ENCODE measurements at regions not wholly inside any gene's neighbourhood (a gene's known extent, or its start where the extent isn't known, plus 50 kb on each side); places are given as distances from the start of the nearest gene placed in this dataset.

- no peak for DNase-seq (ENCODE audit: low read depth)
- in situ Hi-C loops (cut with HindIII; ENCODE audit: low pct_unique_long_range_greater_than_20kb, low sequenced_read_pairs): no loop called here
Observed at GRCh38 chr12:88756153-88756552, 175.9 kb upstream of the KITLG start.

- in situ Hi-C loops (cut with HindIII; ENCODE audit: low pct_unique_long_range_greater_than_20kb, low sequenced_read_pairs): no loop called here
- peak; percentile 21 for DNase-seq (ENCODE audit: low read depth)
Observed at GRCh38 chr12:88753707-88754106, 173.4 kb upstream of the KITLG start.

- in situ Hi-C loops (cut with HindIII; ENCODE audit: low pct_unique_long_range_greater_than_20kb, low sequenced_read_pairs): no loop called here
- peak; percentile 40 for DNase-seq (ENCODE audit: low read depth)
Observed at GRCh38 chr12:88753066-88753465, 172.8 kb upstream of the KITLG start.

- in situ Hi-C loops (cut with HindIII; ENCODE audit: low pct_unique_long_range_greater_than_20kb, low sequenced_read_pairs): no loop called here
- no peak for DNase-seq (ENCODE audit: low read depth)
Observed at GRCh38 chr12:88752183-88752582, 171.9 kb upstream of the KITLG start.

- in situ Hi-C loops (cut with HindIII; ENCODE audit: low pct_unique_long_range_greater_than_20kb, low sequenced_read_pairs): no loop called here
- DNase-seq (ENCODE audit: low read depth): no peak
Observed at GRCh38 chr12:88750867-88751543, 170.7 kb upstream of the KITLG start.

- in situ Hi-C loops (cut with HindIII; ENCODE audit: low pct_unique_long_range_greater_than_20kb, low sequenced_read_pairs): no loop called here
- DNase-seq (ENCODE audit: low read depth): no peak
Observed at GRCh38 chr12:88746386-88746785, 166.1 kb upstream of the KITLG start.

GRCh38 chr12:88743946-88744685 is 163.8 kb upstream of the KITLG start:
- in situ Hi-C loops (cut with HindIII; ENCODE audit: low pct_unique_long_range_greater_than_20kb, low sequenced_read_pairs): no loop called here

GRCh38 chr12:88737838-88738472 is 157.7 kb upstream of the KITLG start:
- in situ Hi-C loops (cut with HindIII; ENCODE audit: low pct_unique_long_range_greater_than_20kb, low sequenced_read_pairs): no loop called here

More at GRCh38 chr12:88743946-88744685, 163.8 kb upstream of the KITLG start:
- DNase-seq (ENCODE audit: low read depth): no peak

GRCh38 chr12:88736031-88736430 is 155.8 kb upstream of the KITLG start:
- no peak for DNase-seq (ENCODE audit: low read depth)
- in situ Hi-C loops (cut with HindIII; ENCODE audit: low pct_unique_long_range_greater_than_20kb, low sequenced_read_pairs): no loop called here

More at GRCh38 chr12:88737838-88738472, 157.7 kb upstream of the KITLG start:
- DNase-seq (ENCODE audit: low read depth): peak; percentile 17

GRCh38 chr12:88733008-88733407 is 152.7 kb upstream of the KITLG start:
- in situ Hi-C loops (cut with HindIII; ENCODE audit: low pct_unique_long_range_greater_than_20kb, low sequenced_read_pairs): no loop called here
- no peak for DNase-seq (ENCODE audit: low read depth)

- DNase-seq (ENCODE audit: low read depth): no peak
- in situ Hi-C loops (cut with HindIII; ENCODE audit: low pct_unique_long_range_greater_than_20kb, low sequenced_read_pairs): no loop called here
Observed at GRCh38 chr12:88729196-88729595, 148.9 kb upstream of the KITLG start.

- in situ Hi-C loops (cut with HindIII; ENCODE audit: low pct_unique_long_range_greater_than_20kb, low sequenced_read_pairs): no loop called here
- DNase-seq (ENCODE audit: low read depth): no peak
Observed at GRCh38 chr12:88726806-88727720, 146.8 kb upstream of the KITLG start.

- in situ Hi-C loops (cut with HindIII; ENCODE audit: low pct_unique_long_range_greater_than_20kb, low sequenced_read_pairs): no loop called here
- DNase-seq (ENCODE audit: low read depth): no peak
Observed at GRCh38 chr12:88725592-88726143, 145.4 kb upstream of the KITLG start.

- in situ Hi-C loops (cut with HindIII; ENCODE audit: low pct_unique_long_range_greater_than_20kb, low sequenced_read_pairs): no loop called here
- no peak for DNase-seq (ENCODE audit: low read depth)
Observed at GRCh38 chr12:88723219-88723618, 142.9 kb upstream of the KITLG start.

GRCh38 chr12:88720785-88721650 is 140.7 kb upstream of the KITLG start:
- DNase-seq (ENCODE audit: low read depth): no peak
- in situ Hi-C loops (cut with HindIII; ENCODE audit: low pct_unique_long_range_greater_than_20kb, low sequenced_read_pairs): no loop called here

GRCh38 chr12:88720231-88720630 is 140.0 kb upstream of the KITLG start:
- DNase-seq (ENCODE audit: low read depth): no peak
- in situ Hi-C loops (cut with HindIII; ENCODE audit: low pct_unique_long_range_greater_than_20kb, low sequenced_read_pairs): no loop called here

- in situ Hi-C loops (cut with HindIII; ENCODE audit: low pct_unique_long_range_greater_than_20kb, low sequenced_read_pairs): no loop called here
- no peak for DNase-seq (ENCODE audit: low read depth)
Observed at GRCh38 chr12:88717188-88717587, 136.9 kb upstream of the KITLG start.
